ENCODE measurements at regions not wholly inside any gene's neighbourhood (a gene's known extent, or its start where the extent isn't known, plus 50 kb on each side); places are given as distances from the start of the nearest gene placed in this dataset.

GRCh38 chr5:164998142-164998541 is 1492.7 kb downstream of the MAT2B start (continued):
- TF ChIP-seq ZNF407 (CRISPR knock-in tag; IDR thresholded peaks at IDR 0.05; ENCODE audit: not compliant biosample characterization) (no peak), ZMAT3 (CRISPR knock-in tag; conservative IDR thresholded peaks at IDR 0.05) (no peak), ERF (CRISPR knock-in tag; IDR thresholded peaks at IDR 0.05) (no peak), MAFG (CRISPR knock-in tag; IDR thresholded peaks at IDR 0.05) (no peak), ZNF576 (CRISPR knock-in tag; IDR thresholded peaks at IDR 0.05) (no peak), ZNF766 (CRISPR knock-in tag; IDR thresholded peaks at IDR 0.05; ENCODE audit: borderline replicate concordance) (no peak), ZNF10 (CRISPR knock-in tag; IDR thresholded peaks at IDR 0.05; ENCODE audit: borderline replicate concordance, low read depth) (no peak), ZNF318 (CRISPR knock-in tag; IDR thresholded peaks at IDR 0.05) (no peak), SRSF1 (optimal IDR thresholded peaks at IDR 0.05; ENCODE audit: low read depth, low read length) (no peak)
